GM19193 (cell line): ENCODE measurements at regions not wholly inside any gene's neighbourhood (a gene's known extent, or its start where the extent isn't known, plus 50 kb on each side); places are given as distances from the start of the nearest gene placed in this dataset.

ENCODE experiments used
- POLR2A ChIP-seq: IDR thresholded peaks from 4 replicates; pipeline ENCODE4 v1.6.1; 2011; ENCODE audit not compliant: insufficient read depth, insufficient read length; ENCODE audit errors: extremely low read depth

- TF ChIP-seq POLR2A: no peak
Observed at GRCh38 chr14:65345266-65345665, 67.3 kb upstream of the FUT8 start.

GRCh38 chr14:65346474-65346873 is 66.1 kb upstream of the FUT8 start:
- no peak for TF ChIP-seq POLR2A

- TF ChIP-seq POLR2A: no peak
Observed at GRCh38 chr14:65346895-65347294, 65.6 kb upstream of the FUT8 start.

- TF ChIP-seq POLR2A: no peak
Observed at GRCh38 chr14:65348137-65348536, 64.4 kb upstream of the FUT8 start.

- TF ChIP-seq POLR2A: no peak
Observed at GRCh38 chr14:65349100-65349499, 63.4 kb upstream of the FUT8 start.

GRCh38 chr14:65351493-65352194 is 60.9 kb upstream of the FUT8 start:
- TF ChIP-seq POLR2A: no peak

GRCh38 chr14:65352964-65353530 is 59.5 kb upstream of the FUT8 start:
- TF ChIP-seq POLR2A: no peak

GRCh38 chr14:65354131-65354530 is 58.4 kb upstream of the FUT8 start:
- TF ChIP-seq POLR2A: no peak

- no peak for TF ChIP-seq POLR2A
Observed at GRCh38 chr14:65354715-65355114, 57.8 kb upstream of the FUT8 start.

- TF ChIP-seq POLR2A: no peak
Observed at GRCh38 chr14:65356327-65356836, 56.1 kb upstream of the FUT8 start.

- TF ChIP-seq POLR2A: no peak
Observed at GRCh38 chr14:65357113-65357512, 55.4 kb upstream of the FUT8 start.

- no peak for TF ChIP-seq POLR2A
Observed at GRCh38 chr14:65357689-65358088, 54.8 kb upstream of the FUT8 start.

- no peak for TF ChIP-seq POLR2A
Observed at GRCh38 chr14:65359503-65359902, 53.0 kb upstream of the FUT8 start.

GRCh38 chr14:65360144-65360784 is 52.3 kb upstream of the FUT8 start:
- no peak for TF ChIP-seq POLR2A

GRCh38 chr14:65361920-65362319 is 50.6 kb upstream of the FUT8 start:
- no peak for TF ChIP-seq POLR2A
